ENCODE measurements at regions not wholly inside any gene's neighbourhood (a gene's known extent, or its start where the extent isn't known, plus 50 kb on each side); places are given as distances from the start of the nearest gene placed in this dataset.

GRCh38 chr9:19642256-19642655 is 146.6 kb downstream of the SLC24A2 start:
- no peaks in the 10 kb centered on the region for H3K4me1 ChIP-seq (ENCODE audit: insufficient read depth, low read length)
- no peak overlapping the region for H4K8ac ChIP-seq (replicated peaks; ENCODE audit: insufficient read length, low read depth, low read length)
- no peak overlapping the region for H3K9ac ChIP-seq (ENCODE audit: extremely low read depth, insufficient read length, low read length)
- TF ChIP-seq CTCF (conservative IDR thresholded peaks at IDR 0.05), result no peak
- H2BK120ac ChIP-seq (ENCODE audit: low read depth, low read length, poor library complexity, severe bottlenecking), result no peak overlapping the region
- H2AK5ac ChIP-seq (ENCODE audit: insufficient read length, low read length), result no peak overlapping the region
- Mint-ChIP-seq H3K27me3 (ENCODE audit: low read depth) (no peaks in the 10 kb centered on the region), H3K4me3 (no peak overlapping the region), H3K9me3 (no peaks in the 10 kb centered on the region), H3K27ac (peak overlapping the region in 1 of 3 experiments; percentile 31; a peak in 2 of 7 replicates), H3K36me3 (ENCODE audit: insufficient read depth in 1 of 3, low read depth in 3 of 3) (no peaks in the 10 kb centered on the region), H3K4me1 (peaks cover 6 to 9% of the 10 kb centered on the region in 2 experiments; a peak in 3 of 4 replicates)
- no peaks in the 10 kb centered on the region for H3K23me2 ChIP-seq (ENCODE audit: insufficient read length, low read depth, low read length, poor library complexity, severe bottlenecking)
- no peak overlapping the region for H3T11ph ChIP-seq (ENCODE audit: low read length)
- H3K79me1 ChIP-seq (ENCODE audit: insufficient read depth, low read depth, low read length, poor library complexity, severe bottlenecking), result no peaks in the 10 kb centered on the region
- no CpG with 5 or more reads among the region's 2 CpGs for WGBS (ENCODE audit: extremely low coverage, insufficient read length, low lambda C conversion rate)
- H2AFZ ChIP-seq (ENCODE audit: low read length), result no peak overlapping the region
- H3K56ac ChIP-seq (ENCODE audit: insufficient read length, low read depth, low read length), result no peak overlapping the region
- H3K4me2 ChIP-seq (ENCODE audit: insufficient read depth, insufficient read length, low read length), result no peak overlapping the region
- H3K9me3 ChIP-seq (ENCODE audit: control insufficient read depth, low read depth, low read length), result no peaks in the 10 kb centered on the region
- no peak overlapping the region for H2BK5ac ChIP-seq (ENCODE audit: insufficient read length, low read length)
- no peak overlapping the region for H2BK20ac ChIP-seq (ENCODE audit: low read depth, low read length, poor library complexity, severe bottlenecking)
- H3K14ac ChIP-seq (ENCODE audit: insufficient read depth, low read length), result no peak overlapping the region
- no peak for DNase-seq
- no peak overlapping the region for H3K27ac ChIP-seq (ENCODE audit: insufficient read length, low read depth, low read length)
- H4K5ac ChIP-seq (ENCODE audit: insufficient read length, low read depth, low read length), result no peak overlapping the region
- H2BK12ac ChIP-seq (ENCODE audit: insufficient read length, low read depth, low read length), result no peak overlapping the region
- no peak overlapping the region for H4K91ac ChIP-seq (ENCODE audit: insufficient read length, low read depth, low read length)
- H3K79me2 ChIP-seq (ENCODE audit: insufficient read depth, low read length), result no peaks in the 10 kb centered on the region
- no peak overlapping the region for H3K23ac ChIP-seq (ENCODE audit: insufficient read length, low read depth, low read length)
- H2BK15ac ChIP-seq (ENCODE audit: low read depth, low read length), result no peak overlapping the region
- no peak overlapping the region for H3K18ac ChIP-seq (ENCODE audit: insufficient read length, low read depth, low read length)
- H4K20me1 ChIP-seq (ENCODE audit: control insufficient read depth, insufficient read depth, insufficient read length), result peaks cover under 1% of the 10 kb centered on the region
- H3K27me3 ChIP-seq (ENCODE audit: insufficient read depth, low read length), result no peaks in the 10 kb centered on the region
- H3K4ac ChIP-seq (ENCODE audit: low read depth, low read length), result no peak overlapping the region
